ENCODE measurements at regions not wholly inside any gene's neighbourhood (a gene's known extent, or its start where the extent isn't known, plus 50 kb on each side); places are given as distances from the start of the nearest gene placed in this dataset.
"Not testable (repeated sequence)": the region's sequence is repeated elsewhere in the genome, so short reads cannot be mapped to it uniquely, and the experiment has no call there.

GRCh38 chr12:105482951-105483350, 152.5 kb downstream of the C12orf75 start:
- DNase-seq = no peak

- no peak for DNase-seq
Measured at GRCh38 chr12:105483691-105484090, 153.2 kb downstream of the C12orf75 start.

DNA sequence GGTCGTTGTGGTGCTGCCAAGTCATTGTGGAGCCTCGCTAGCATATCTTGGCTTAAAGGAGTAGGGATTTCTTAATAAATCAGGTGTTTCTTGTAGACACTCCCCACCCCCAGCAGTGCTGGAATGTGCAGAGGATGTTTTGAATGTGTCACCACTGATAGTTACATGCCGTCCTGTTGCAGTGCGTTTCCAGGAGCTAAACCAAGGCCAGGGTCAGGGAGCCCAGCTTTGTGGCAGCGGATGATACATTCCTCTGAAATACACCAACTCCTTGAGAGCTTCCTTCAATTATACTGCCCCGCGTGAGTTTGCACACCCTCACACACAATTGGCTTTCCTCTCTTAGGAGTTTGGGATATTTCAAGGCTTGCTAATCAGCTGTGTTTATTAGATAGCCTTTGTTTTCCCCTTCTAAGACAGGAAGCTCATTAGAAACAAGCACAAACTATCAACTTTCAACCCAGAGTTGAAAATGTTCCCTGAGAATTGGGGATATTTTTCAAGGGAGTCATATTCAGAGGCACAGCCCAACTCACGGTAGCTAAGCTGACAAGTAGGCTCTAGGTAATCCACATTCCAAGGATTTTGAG, 154.9 kb downstream of the C12orf75 start:
- no peak for DNase-seq

GRCh38 chr12:105485921-105486320, 155.4 kb downstream of the C12orf75 start:
- DNase-seq = no peak

- no peak for DNase-seq
Measured at GRCh38 chr12:105487963-105488362, 157.5 kb downstream of the C12orf75 start.

GRCh38 chr12:105492591-105493545, 162.4 kb downstream of the C12orf75 start:
- DNase-seq = no peak

DNA sequence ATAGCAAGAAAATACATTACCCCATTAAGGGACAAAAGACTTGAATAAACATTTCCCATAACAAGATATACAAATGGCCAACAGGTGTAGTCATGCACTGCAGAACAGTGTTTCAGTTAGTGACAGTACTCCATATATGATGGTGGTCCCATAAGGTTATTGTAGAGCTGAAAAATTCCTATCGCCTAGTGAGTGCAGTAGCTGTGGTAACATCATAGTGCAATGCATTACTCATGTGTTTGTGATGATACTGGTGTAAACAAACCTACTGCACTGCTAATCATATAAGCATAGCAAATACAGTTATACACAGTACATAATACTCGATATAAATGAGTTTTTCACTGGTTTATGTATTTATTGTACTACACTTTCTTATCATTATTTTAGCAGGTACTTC, 168.7 kb downstream of the C12orf75 start:
- no peak for DNase-seq

- not testable (repeated sequence) for DNase-seq
Measured at GRCh38 chr12:105500676-105501075, 170.2 kb downstream of the C12orf75 start.

- DNase-seq = no peak
Measured at GRCh38 chr12:105502426-105502930, 172.0 kb downstream of the C12orf75 start.

DNA sequence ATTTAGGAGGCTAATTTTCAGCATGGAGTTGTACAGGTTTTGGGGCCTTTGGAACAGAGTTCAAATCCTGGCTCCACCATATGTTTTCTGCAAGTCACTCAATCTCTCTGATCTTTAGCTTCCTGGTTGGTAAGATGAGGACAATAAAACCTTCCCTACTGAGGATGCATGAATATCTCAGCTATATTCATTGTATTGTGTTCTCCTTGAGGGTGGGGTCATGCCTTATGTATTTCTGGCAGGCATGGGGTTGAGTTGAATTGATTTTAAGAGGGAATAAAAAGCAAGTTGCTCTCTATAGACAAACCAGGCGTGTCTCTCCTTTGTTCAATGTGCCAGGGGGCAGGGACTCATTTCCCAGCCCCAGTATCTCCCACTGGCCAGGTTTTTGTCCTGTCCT, 173.1 kb downstream of the C12orf75 start:
- no peak for DNase-seq

- no peak for DNase-seq
Measured at GRCh38 chr12:105504286-105504685, 173.8 kb downstream of the C12orf75 start.

DNA sequence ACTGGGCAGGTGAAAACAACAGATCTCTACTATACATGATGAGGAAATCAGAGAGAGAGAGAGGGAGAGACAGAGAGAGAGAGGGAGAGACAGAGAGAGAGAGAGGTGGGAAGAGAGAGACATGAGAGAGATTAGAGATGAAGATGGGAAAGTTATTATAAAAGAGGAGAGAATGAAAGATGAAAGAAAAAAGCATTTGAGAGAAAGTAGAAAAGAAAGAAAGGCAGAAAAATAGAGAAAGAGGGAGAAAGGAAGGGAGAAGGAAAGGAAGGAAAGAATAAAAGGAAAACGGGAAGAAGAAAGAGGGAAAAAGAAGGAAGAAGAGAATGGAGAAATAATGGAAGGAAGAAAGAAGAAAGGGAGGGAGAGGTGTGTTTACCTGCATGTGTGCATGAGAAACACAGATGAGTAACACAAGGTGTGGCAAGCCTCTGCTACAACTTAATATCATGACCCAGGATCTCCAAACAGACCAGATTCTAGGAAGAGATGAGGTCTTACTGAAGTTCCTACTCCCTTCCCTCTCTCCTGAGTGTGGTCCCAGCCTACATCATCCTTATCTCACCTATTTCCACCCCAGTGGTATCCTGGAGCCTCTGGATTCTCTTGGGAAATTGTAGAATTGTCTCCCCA, 176.3 kb downstream of the C12orf75 start:
- no peak for DNase-seq

GRCh38 chr12:105507311-105508038, 177.0 kb downstream of the C12orf75 start:
- no peak for DNase-seq

- no peak for DNase-seq
Measured at GRCh38 chr12:105508096-105508495, 177.6 kb downstream of the C12orf75 start.

DNA sequence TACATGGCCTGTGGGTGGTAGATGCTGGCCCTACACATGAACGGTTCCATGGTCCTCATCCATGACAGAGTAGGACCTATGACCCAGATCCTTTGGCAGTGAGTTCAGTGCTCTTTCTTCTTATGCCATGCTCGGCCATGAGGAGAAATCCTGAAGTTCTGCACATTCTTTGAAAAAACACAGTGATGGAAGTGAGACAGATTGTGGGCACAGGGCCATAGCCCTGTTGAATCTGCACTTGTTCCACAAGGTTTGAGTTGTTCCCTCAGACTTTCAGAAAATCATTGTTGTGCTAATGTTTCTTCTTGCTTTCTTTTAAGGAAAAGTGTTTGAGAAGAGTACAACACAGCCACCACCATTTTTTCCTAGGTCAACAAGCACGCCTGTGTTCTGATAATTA, 180.0 kb downstream of the C12orf75 start:
- no peak for DNase-seq

DNA sequence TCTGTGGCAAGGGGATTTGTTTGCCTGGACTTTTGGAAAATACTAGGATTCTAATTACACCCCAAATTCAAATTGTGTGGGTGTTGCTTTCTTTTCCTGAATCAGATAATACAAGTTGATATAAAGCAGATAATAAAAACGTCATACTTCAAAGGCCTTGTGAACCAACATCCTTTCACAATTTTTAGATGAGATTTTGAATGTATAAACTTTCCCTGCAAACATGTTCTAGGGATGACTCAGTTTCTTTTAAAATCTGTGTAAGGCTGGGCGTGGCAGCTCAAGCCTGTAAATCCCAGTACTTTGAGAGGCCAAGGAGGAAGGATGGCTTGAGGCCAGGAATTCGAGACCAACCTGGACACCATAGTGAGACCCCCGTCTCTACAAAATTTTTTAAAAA, 182.4 kb downstream of the C12orf75 start:
- not testable (repeated sequence) for DNase-seq

GRCh38 chr12:105522166-105522825, 191.8 kb downstream of the C12orf75 start:
- no peak for DNase-seq

DNA sequence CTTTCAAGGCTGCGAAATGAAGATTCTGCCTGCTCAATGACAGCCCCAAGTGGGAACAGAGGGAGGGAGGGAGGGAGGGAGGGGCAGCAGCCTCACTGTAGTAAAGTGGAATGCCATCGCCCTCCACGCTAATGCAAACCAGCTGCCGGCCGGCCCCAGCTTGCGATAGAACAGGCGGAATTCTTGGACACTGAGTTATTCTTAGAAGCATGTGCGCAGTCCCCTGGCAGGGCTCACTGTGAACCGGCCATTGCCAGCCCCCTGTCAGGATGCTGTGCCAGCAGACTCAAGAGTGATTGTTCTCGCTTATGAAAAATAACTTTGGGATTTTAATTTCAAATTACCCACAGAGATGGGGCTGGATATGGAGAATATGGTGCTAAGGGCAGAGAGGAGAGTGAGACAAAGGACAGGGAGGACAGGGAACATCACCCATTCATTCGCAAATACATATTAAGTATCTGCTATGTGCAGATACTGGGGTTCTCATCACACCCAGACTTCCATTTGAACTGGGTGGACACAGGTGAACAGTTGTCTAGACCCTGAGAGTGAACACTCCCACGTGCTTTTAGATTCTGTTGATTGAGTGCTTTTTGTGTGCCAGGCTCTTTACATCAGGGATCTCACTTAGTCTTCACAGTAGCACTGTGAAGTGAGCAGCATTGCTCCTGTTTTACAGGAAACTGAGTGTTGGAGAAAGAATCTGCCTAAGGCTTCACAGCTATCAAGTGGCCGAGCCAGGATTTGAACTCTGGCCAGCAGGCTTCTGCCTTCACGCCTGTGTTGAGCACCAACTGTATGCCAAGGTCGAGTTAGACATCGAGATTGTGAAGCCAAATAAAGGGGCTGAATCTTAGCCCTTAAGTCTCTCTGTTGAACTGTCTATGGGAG, 192.9 kb downstream of the C12orf75 start:
- no peak for DNase-seq

DNA sequence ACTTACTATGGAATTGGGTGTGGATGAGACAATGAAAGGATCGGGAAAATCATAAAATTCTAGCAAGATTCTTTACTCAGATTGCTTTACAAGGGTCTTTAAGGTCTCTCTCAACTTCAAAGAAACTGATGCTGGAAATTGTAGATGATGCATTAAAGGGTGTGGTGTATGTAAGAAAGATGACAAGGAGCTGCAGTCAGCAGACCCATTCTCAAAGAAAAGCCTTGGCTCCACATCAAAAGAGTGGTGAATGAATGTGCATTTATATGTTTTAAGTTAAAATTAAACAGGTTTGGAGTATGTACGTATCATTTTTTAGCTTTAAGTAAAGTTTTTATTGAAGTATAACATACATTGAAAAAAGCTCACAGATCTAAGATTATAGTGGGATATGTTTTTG, 194.5 kb downstream of the C12orf75 start:
- no peak for DNase-seq

- DNase-seq = no peak
Measured at GRCh38 chr12:105534068-105534467, 203.6 kb downstream of the C12orf75 start.

DNA sequence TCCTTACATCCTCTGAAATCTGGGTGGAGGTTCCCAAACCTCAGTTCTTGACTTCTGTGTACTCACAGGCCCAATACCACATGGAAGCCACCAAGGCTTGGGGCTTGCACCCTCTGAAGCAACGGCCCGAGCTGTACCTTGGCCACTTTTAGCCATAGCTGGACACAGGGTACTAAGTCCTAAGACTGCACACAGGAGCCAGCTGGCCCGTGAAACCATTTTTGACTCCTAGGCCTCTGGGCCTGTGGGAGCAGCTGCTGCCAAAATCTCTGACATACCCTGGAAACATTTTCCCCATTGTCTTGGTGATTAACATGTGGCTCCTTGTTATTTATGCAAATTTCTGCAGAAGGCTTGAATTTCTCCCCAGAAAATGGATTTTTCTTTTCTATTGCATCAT, 204.5 kb downstream of the C12orf75 start:
- DNase-seq = not testable (repeated sequence)

Data from NCI-H748 treated with DMSO at 0.1 percent for 48 hours (cell line).